ENCODE measurements at regions not wholly inside any gene's neighbourhood (a gene's known extent, or its start where the extent isn't known, plus 50 kb on each side); places are given as distances from the start of the nearest gene placed in this dataset.

DNA sequence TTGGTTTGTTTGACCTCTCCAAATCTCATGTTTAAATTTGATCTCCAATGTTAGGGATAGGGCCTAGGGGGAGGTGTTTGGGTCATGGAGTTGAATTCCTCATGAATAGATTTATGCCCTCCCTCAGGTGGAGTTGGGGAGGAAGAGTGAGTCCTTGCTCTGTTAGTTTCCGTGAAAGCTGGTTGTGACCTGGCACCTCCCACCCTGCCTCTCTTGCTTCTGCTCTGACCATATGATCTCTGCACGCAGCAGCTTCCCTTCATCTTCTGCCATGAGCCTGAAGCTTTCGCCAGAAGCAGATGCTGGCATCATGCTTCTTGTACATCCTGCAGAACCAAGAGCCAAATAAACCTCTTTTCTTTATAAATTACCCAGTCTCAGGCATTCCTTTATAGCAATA is 231.6 kb upstream of the ERBB4 start:
- 82% methylated on average over 3 of the region's 3 CpGs for WGBS (ENCODE audit: low lambda C conversion rate, missing lambda C conversion rate)
- Histone ChIP-seq H3K4me2 (no peak overlapping the region), H3K4me1 (ENCODE audit: insufficient read depth) (no peaks in the 10 kb centered on the region), H3K36me3 (replicated peaks; ENCODE audit: insufficient read depth, low read depth) (no peaks in the 10 kb centered on the region), H3K4me3 (no peak overlapping the region), H4K20me1 (ENCODE audit: insufficient read depth, poor library complexity, severe bottlenecking) (no peaks in the 10 kb centered on the region), H3K79me2 (no peaks in the 10 kb centered on the region), H3K27ac (no peak overlapping the region), H2AFZ (no peak overlapping the region), H3K9me2 (replicated peaks; ENCODE audit: insufficient read depth) (no peaks in the 10 kb centered on the region), H3K27me3 (no peaks in the 10 kb centered on the region), H3K9me3 (ENCODE audit: low read depth) (no peaks in the 10 kb centered on the region)
- TF ChIP-seq EZH2phosphoT487 (IDR thresholded peaks at IDR 0.05; ENCODE audit: low read depth, severe bottlenecking, unreplicated experiment) = no peak
- TF ChIP-seq EZH2 (IDR thresholded peaks at IDR 0.05; ENCODE audit: borderline replicate concordance) = no peak
- TF ChIP-seq, protein P1, sequence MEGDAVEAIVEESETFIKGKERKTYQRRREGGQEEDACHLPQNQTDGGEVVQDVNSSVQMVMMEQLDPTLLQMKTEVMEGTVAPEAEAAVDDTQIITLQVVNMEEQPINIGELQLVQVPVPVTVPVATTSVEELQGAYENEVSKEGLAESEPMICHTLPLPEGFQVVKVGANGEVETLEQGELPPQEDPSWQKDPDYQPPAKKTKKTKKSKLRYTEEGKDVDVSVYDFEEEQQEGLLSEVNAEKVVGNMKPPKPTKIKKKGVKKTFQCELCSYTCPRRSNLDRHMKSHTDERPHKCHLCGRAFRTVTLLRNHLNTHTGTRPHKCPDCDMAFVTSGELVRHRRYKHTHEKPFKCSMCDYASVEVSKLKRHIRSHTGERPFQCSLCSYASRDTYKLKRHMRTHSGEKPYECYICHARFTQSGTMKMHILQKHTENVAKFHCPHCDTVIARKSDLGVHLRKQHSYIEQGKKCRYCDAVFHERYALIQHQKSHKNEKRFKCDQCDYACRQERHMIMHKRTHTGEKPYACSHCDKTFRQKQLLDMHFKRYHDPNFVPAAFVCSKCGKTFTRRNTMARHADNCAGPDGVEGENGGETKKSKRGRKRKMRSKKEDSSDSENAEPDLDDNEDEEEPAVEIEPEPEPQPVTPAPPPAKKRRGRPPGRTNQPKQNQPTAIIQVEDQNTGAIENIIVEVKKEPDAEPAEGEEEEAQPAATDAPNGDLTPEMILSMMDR (IDR thresholded peaks at IDR 0.05; ENCODE audit: poor library complexity) = no peak
- no peak for DNase-seq (ENCODE audit: low spot score)

- H2AFZ ChIP-seq = no peak overlapping the region
- H4K20me1 ChIP-seq (ENCODE audit: insufficient read depth, poor library complexity, severe bottlenecking) = no peaks in the 10 kb centered on the region
- H3K4me2 ChIP-seq = peak overlapping the region; percentile 6
- H3K27me3 ChIP-seq = no peaks in the 10 kb centered on the region
- no peaks in the 10 kb centered on the region for H3K36me3 ChIP-seq (replicated peaks; ENCODE audit: insufficient read depth, low read depth)
- H3K4me1 ChIP-seq (ENCODE audit: insufficient read depth) = no peaks in the 10 kb centered on the region
- H3K27ac ChIP-seq = no peak overlapping the region
- no peaks in the 10 kb centered on the region for H3K9me2 ChIP-seq (replicated peaks; ENCODE audit: insufficient read depth)
- no peaks in the 10 kb centered on the region for H3K9me3 ChIP-seq (ENCODE audit: low read depth)
- H3K4me3 ChIP-seq = no peak overlapping the region
- DNase-seq (ENCODE audit: low spot score) = no peak
- H3K79me2 ChIP-seq = no peaks in the 10 kb centered on the region
- TF ChIP-seq, protein P1 (IDR thresholded peaks at IDR 0.05; ENCODE audit: poor library complexity) = no peak
- TF ChIP-seq EZH2 (IDR thresholded peaks at IDR 0.05; ENCODE audit: borderline replicate concordance) (no peak), EZH2phosphoT487 (IDR thresholded peaks at IDR 0.05; ENCODE audit: low read depth, severe bottlenecking, unreplicated experiment) (no peak)
- 49% methylated on average over 4 of the region's 4 CpGs for WGBS (ENCODE audit: low lambda C conversion rate, missing lambda C conversion rate)
Observed at GRCh38 chr2:212766921-212767320, 228.3 kb upstream of the ERBB4 start.

- Histone ChIP-seq H3K79me2 (no peaks in the 10 kb centered on the region), H3K4me3 (no peak overlapping the region), H3K9me3 (ENCODE audit: low read depth) (no peaks in the 10 kb centered on the region), H3K36me3 (replicated peaks; ENCODE audit: insufficient read depth, low read depth) (no peaks in the 10 kb centered on the region), H2AFZ (no peak overlapping the region), H4K20me1 (ENCODE audit: insufficient read depth, poor library complexity, severe bottlenecking) (no peaks in the 10 kb centered on the region), H3K27ac (no peak overlapping the region), H3K9me2 (replicated peaks; ENCODE audit: insufficient read depth) (no peaks in the 10 kb centered on the region), H3K4me1 (ENCODE audit: insufficient read depth) (no peaks in the 10 kb centered on the region), H3K4me2 (no peak overlapping the region), H3K27me3 (no peaks in the 10 kb centered on the region)
- WGBS (ENCODE audit: low lambda C conversion rate, missing lambda C conversion rate) = 62% methylated on average over 2 of the region's 2 CpGs
- DNase-seq (ENCODE audit: low spot score) = no peak
- TF ChIP-seq, protein P1 (IDR thresholded peaks at IDR 0.05; ENCODE audit: poor library complexity) = no peak
- no peak for TF ChIP-seq EZH2 (IDR thresholded peaks at IDR 0.05; ENCODE audit: borderline replicate concordance)
- no peak for TF ChIP-seq EZH2phosphoT487 (IDR thresholded peaks at IDR 0.05; ENCODE audit: low read depth, severe bottlenecking, unreplicated experiment)
Observed at GRCh38 chr2:212752730-212753351, 214.2 kb upstream of the ERBB4 start.

- Histone ChIP-seq H3K27me3 (no peaks in the 10 kb centered on the region), H3K27ac (no peak overlapping the region), H3K9me2 (replicated peaks; ENCODE audit: insufficient read depth) (no peaks in the 10 kb centered on the region), H2AFZ (no peak overlapping the region), H3K79me2 (no peaks in the 10 kb centered on the region), H3K4me2 (no peak overlapping the region), H3K4me3 (no peak overlapping the region), H4K20me1 (ENCODE audit: insufficient read depth, poor library complexity, severe bottlenecking) (no peaks in the 10 kb centered on the region), H3K9me3 (ENCODE audit: low read depth) (no peaks in the 10 kb centered on the region), H3K36me3 (replicated peaks; ENCODE audit: insufficient read depth, low read depth) (no peaks in the 10 kb centered on the region), H3K4me1 (ENCODE audit: insufficient read depth) (no peaks in the 10 kb centered on the region)
- DNase-seq (ENCODE audit: low spot score) = no peak
- TF ChIP-seq, protein P1 (IDR thresholded peaks at IDR 0.05; ENCODE audit: poor library complexity) = no peak
- TF ChIP-seq EZH2phosphoT487 (IDR thresholded peaks at IDR 0.05; ENCODE audit: low read depth, severe bottlenecking, unreplicated experiment) (no peak), EZH2 (IDR thresholded peaks at IDR 0.05; ENCODE audit: borderline replicate concordance) (no peak)
Observed at GRCh38 chr2:212745359-212745758, 206.8 kb upstream of the ERBB4 start.
